SK-N-SH (cell line): ENCODE measurements at regions not wholly inside any gene's neighbourhood (a gene's known extent, or its start where the extent isn't known, plus 50 kb on each side); places are given as distances from the start of the nearest gene placed in this dataset.

Experiments used
- CTCF ChIA-PET: fragments of 300-600, 350-600 bp; formaldehyde crosslinking; extraction: SDS; loops from one replicate; lab custom pipeline; 2021; lab: Yijun Ruan, JAX
- POLR2A ChIA-PET: fragments of 350-600 bp; sonication (Branson Sonifier 250); formaldehyde crosslinking; extraction: SDS; loops from one replicate; lab custom pipeline; 2020; ENCODE audit warnings: antibody characterized with exemption, inconsistent platforms; lab: Yijun Ruan, JAX
- DNase-seq: peaks from one replicate; pipeline ENCODE4 v3.0.0; 2012
- H2AFZ ChIP-seq: fragments of 200-600 bp; sonication (generic); 2 replicates; pipeline ENCODE4 v1.8.1; 2016; ENCODE audit warnings: antibody characterized with exemption, mild to moderate bottlenecking, low read depth
- H3F3A ChIP-seq: fragments of 200-600 bp; sonication (generic); replicated peaks from 2 replicates; pipeline ENCODE3; 2016; ENCODE audit warnings: antibody characterized with exemption, mild to moderate bottlenecking; ENCODE audit not compliant: insufficient read depth
- H3K27ac ChIP-seq, 2 experiments: fragments of 200-500 bp in 1 of 2; fragments of 200-600 bp in 1 of 2; sonication (Bioruptor generic) in 1 of 2; sonication (generic), shearing (Covaris generic) in 1 of 2; 2 replicates each; pipeline versions ENCODE4 v1.5.1 to v1.6.1; 2014 to 2016; ENCODE audit warnings: low read depth in 2 of 2, inconsistent platforms in 1 of 2, low read length in 1 of 2, mild to moderate bottlenecking in 1 of 2, mixed read lengths in 1 of 2
- H3K27me3 ChIP-seq: fragments of 200-600 bp; sonication (generic), shearing (Covaris generic); 2 replicates; pipeline ENCODE4 v1.6.1; 2016; ENCODE audit warnings: mixed run types; ENCODE audit not compliant: insufficient read depth
- H3K36me3 ChIP-seq, 2 experiments: fragments of 200-500 bp in 1 of 2; fragments of 200-600 bp in 1 of 2; sonication (Bioruptor generic) in 1 of 2; sonication (generic) in 1 of 2; replicated peaks in 1 of 2; 2 replicates each; pipeline versions ENCODE3 to v1.5.1; 2014 to 2016; ENCODE audit warnings: low read length in 1 of 2, mild to moderate bottlenecking in 1 of 2; ENCODE audit not compliant: insufficient read depth in 2 of 2, control insufficient read depth in 1 of 2
- H3K4me1 ChIP-seq, 2 experiments: fragments of 200-500 bp in 1 of 2; fragments of 200-600 bp in 1 of 2; sonication (Bioruptor generic) in 1 of 2; sonication (generic), shearing (Covaris generic) in 1 of 2; 2 replicates each; pipeline versions ENCODE4 v1.5.1 to v1.6.1; 2014 to 2016; ENCODE audit warnings: low read depth in 1 of 2, low read length in 1 of 2, mixed run types in 1 of 2; ENCODE audit not compliant: insufficient read depth in 2 of 2, control insufficient read depth in 1 of 2
- H3K4me2 ChIP-seq: fragments of 200-600 bp; sonication (generic), shearing (Covaris generic); 2 replicates; pipeline ENCODE4 v1.6.1; 2017; ENCODE audit warnings: mixed run types
- H3K4me3 ChIP-seq, 2 experiments: fragments of 200-500 bp in 1 of 2; fragments of 200-600 bp in 1 of 2; sonication (Bioruptor generic) in 1 of 2; sonication (generic), shearing (Covaris generic) in 1 of 2; 2 replicates each; pipeline versions ENCODE4 v1.5.1 to v1.8.1; 2014 to 2016; ENCODE audit warnings: low read depth in 2 of 2, inconsistent platforms in 1 of 2, low read length in 1 of 2, mild to moderate bottlenecking in 1 of 2, mixed read lengths in 1 of 2, moderate library complexity in 1 of 2
- H3K79me2 ChIP-seq: fragments of 200-600 bp; sonication (generic); 2 replicates; pipeline ENCODE4 v1.8.1; 2017; ENCODE audit warnings: mild to moderate bottlenecking; ENCODE audit not compliant: insufficient read depth
- H3K9ac ChIP-seq: fragments of 200-600 bp; sonication (generic); 2 replicates; pipeline ENCODE4 v1.6.1; 2017; ENCODE audit warnings: mixed run types
- H3K9me2 ChIP-seq: fragments of 200-600 bp; sonication (generic); 2 replicates; pipeline ENCODE4 v1.6.1; 2017; ENCODE audit warnings: mixed run types
- H3K9me3 ChIP-seq: fragments of 200-600 bp; sonication (generic); 2 replicates; pipeline ENCODE4 v1.6.1; 2017; ENCODE audit warnings: mixed run types, mild to moderate bottlenecking, moderate library complexity
- H4K20me1 ChIP-seq: fragments of 200-600 bp; sonication (generic); 2 replicates; pipeline ENCODE4 v1.6.1; 2017; ENCODE audit warnings: mild to moderate bottlenecking, mixed run types; ENCODE audit not compliant: insufficient read depth
- ELF1 ChIP-seq: IDR thresholded peaks from 2 replicates; pipeline ENCODE4 v1.4.0; 2012
- FOSL2 ChIP-seq: IDR thresholded peaks from 2 replicates; pipeline ENCODE4 v1.4.0; 2012; ENCODE audit warnings: low read depth, mild to moderate bottlenecking, moderate library complexity, borderline replicate concordance
- GABPA ChIP-seq: IDR thresholded peaks from 2 replicates; pipeline ENCODE4 v1.4.0; 2012; ENCODE audit warnings: low read depth, mild to moderate bottlenecking
- GATA2 ChIP-seq: sonication (generic); formaldehyde crosslinking; IDR thresholded peaks from 2 replicates; pipeline ENCODE4 v1.5.0; 2020; ENCODE audit warnings: mild to moderate bottlenecking, missing genetic modification reagents
- IRF3 ChIP-seq: fragments of 150-350 bp; IDR thresholded peaks from 2 replicates; pipeline ENCODE4 v1.6.1; 2016; ENCODE audit warnings: mild to moderate bottlenecking, low read depth, low read length
- JUND ChIP-seq: IDR thresholded peaks from 2 replicates; pipeline ENCODE4 v1.4.0; 2012
- POLR2AphosphoS5 ChIP-seq: IDR thresholded peaks from 2 replicates; pipeline ENCODE4 v1.6.1; 2012; ENCODE audit warnings: low read depth, low read length
- RAD21 ChIP-seq: IDR thresholded peaks from 2 replicates; pipeline ENCODE4 v1.6.1; 2012; ENCODE audit warnings: mild to moderate bottlenecking, low read length
- RCOR1 ChIP-seq: fragments of 150-350 bp; IDR thresholded peaks from 2 replicates; pipeline ENCODE4 v1.6.1; 2017; ENCODE audit warnings: antibody characterized with exemption, low read length
- RXRA ChIP-seq: IDR thresholded peaks from 2 replicates; pipeline ENCODE4 v1.4.0; 2012; ENCODE audit warnings: low read depth, mild to moderate bottlenecking, borderline replicate concordance
- TCF12 ChIP-seq: IDR thresholded peaks from 2 replicates; pipeline ENCODE4 v1.4.0; 2012
- TEAD4 ChIP-seq: IDR thresholded peaks from 2 replicates; pipeline ENCODE4 v1.4.0; 2012; ENCODE audit warnings: mild to moderate bottlenecking, borderline replicate concordance; ENCODE audit not compliant: insufficient read depth
- ZBTB33 ChIP-seq: IDR thresholded peaks from 2 replicates; pipeline ENCODE4 v1.4.0; 2012; ENCODE audit warnings: low read depth, borderline replicate concordance
- WGBS: methylation state at CpG from one replicate; pipeline ENCODE4 v1.1.6; 2017; ENCODE audit warnings: low lambda C conversion rate; 5-methylcytosine and 5-hydroxymethylcytosine counted together

- H3K9me2 ChIP-seq: no peaks in the 10 kb centered on the region
- no peaks in the 10 kb centered on the region for H3K79me2 ChIP-seq
- H3K9ac ChIP-seq: no peak overlapping the region
- no peaks in the 10 kb centered on the region for H3K36me3 ChIP-seq
- TF ChIP-seq POLR2AphosphoS5 (no peak), ZBTB33 (no peak), FOSL2 (no peak), RAD21 (no peak), RCOR1 (no peak), TEAD4 (no peak)
- no peaks in the 10 kb centered on the region for H4K20me1 ChIP-seq
- H2AFZ ChIP-seq: no peak overlapping the region
- no peak for DNase-seq
- H3K9me3 ChIP-seq: no peaks in the 10 kb centered on the region
- no peaks in the 10 kb centered on the region for H3F3A ChIP-seq
- no peaks in the 10 kb centered on the region for H3K27me3 ChIP-seq
- no peaks in the 10 kb centered on the region for H3K4me1 ChIP-seq
- H3K27ac ChIP-seq: no peak overlapping the region
- H3K4me2 ChIP-seq: no peak overlapping the region
- CTCF ChIA-PET: no interaction called here
- 19% methylated on average over 3 of the region's 3 CpGs for WGBS
- no peak overlapping the region for H3K4me3 ChIP-seq
- POLR2A ChIA-PET: no interaction called here
Measured at GRCh38 chrX:130468395-130468923, 66.7 kb downstream of the RBMX2 start.

GRCh38 chrX:130482871-130483270 is 81.1 kb downstream of the RBMX2 start:
- no peak for DNase-seq
- no peak overlapping the region for H3K9ac ChIP-seq
- H3K27ac ChIP-seq: no peak overlapping the region
- ChIA-PET POLR2A (no interaction called here), CTCF (no interaction called here)
- H3K4me3 ChIP-seq: no peak overlapping the region
- no peak overlapping the region for H3K4me2 ChIP-seq
- no peaks in the 10 kb centered on the region for H3K4me1 ChIP-seq
- no peaks in the 10 kb centered on the region for H3K9me3 ChIP-seq
- no peaks in the 10 kb centered on the region for H3F3A ChIP-seq
- H3K79me2 ChIP-seq: no peaks in the 10 kb centered on the region
- 8% methylated on average over 2 of the region's 2 CpGs for WGBS
- no peaks in the 10 kb centered on the region; the same call in 1 of the 2 replicates for H3K27me3 ChIP-seq
- H2AFZ ChIP-seq: no peak overlapping the region
- no peak for TF ChIP-seq POLR2AphosphoS5
- TF ChIP-seq JUND: no peak
- TF ChIP-seq ELF1: no peak
- TF ChIP-seq IRF3: no peak
- no peak for TF ChIP-seq RXRA
- no peak for TF ChIP-seq GABPA
- no peak for TF ChIP-seq GATA2 (CRISPR knock-in tag)
- TF ChIP-seq TCF12: no peak
- H3K36me3 ChIP-seq: no peaks in the 10 kb centered on the region
- H3K9me2 ChIP-seq: no peaks in the 10 kb centered on the region
- H4K20me1 ChIP-seq: no peaks in the 10 kb centered on the region
